GM18499 (cell line): ENCODE measurements at regions not wholly inside any gene's neighbourhood (a gene's known extent, or its start where the extent isn't known, plus 50 kb on each side); places are given as distances from the start of the nearest gene placed in this dataset.

Experiments used
- ATAC-seq: cut with Tn5 transposase; IDR thresholded peaks from one replicate; pipeline ENCODE4 v1.9.1; 2021; ENCODE audit warnings: moderate number of reproducible peaks; ENCODE audit not compliant: insufficient read depth, unreplicated experiment

GRCh38 chr2:188102881-188103280, 188.8 kb upstream of the GULP1 start:
- ATAC-seq = no peak

GRCh38 chr2:188114014-188114413, 177.7 kb upstream of the GULP1 start:
- ATAC-seq = no peak

- ATAC-seq = no peak
Observed at GRCh38 chr2:188117706-188118105, 174.0 kb upstream of the GULP1 start.

- no peak for ATAC-seq
Observed at GRCh38 chr2:188118431-188118830, 173.2 kb upstream of the GULP1 start.

- ATAC-seq = no peak
Observed at GRCh38 chr2:188119112-188119838, 172.4 kb upstream of the GULP1 start.

- no peak for ATAC-seq
Observed at GRCh38 chr2:188122985-188123384, 168.7 kb upstream of the GULP1 start.

- no peak for ATAC-seq
Observed at GRCh38 chr2:188129677-188130076, 162.0 kb upstream of the GULP1 start.

- ATAC-seq = no peak
Observed at GRCh38 chr2:188130317-188130716, 161.4 kb upstream of the GULP1 start.

GRCh38 chr2:188131281-188131680, 160.4 kb upstream of the GULP1 start:
- no peak for ATAC-seq

- ATAC-seq = no peak
Observed at GRCh38 chr2:188132385-188132784, 159.3 kb upstream of the GULP1 start.

- no peak for ATAC-seq
Observed at GRCh38 chr2:188134241-188134640, 157.4 kb upstream of the GULP1 start.

- no peak for ATAC-seq
Observed at GRCh38 chr2:188138313-188138712, 153.4 kb upstream of the GULP1 start.

- no peak for ATAC-seq
Observed at GRCh38 chr2:188142088-188142487, 149.6 kb upstream of the GULP1 start.

GRCh38 chr2:188142636-188143295, 148.9 kb upstream of the GULP1 start:
- no peak for ATAC-seq

- no peak for ATAC-seq
Observed at GRCh38 chr2:188145885-188146284, 145.8 kb upstream of the GULP1 start.

GRCh38 chr2:188146888-188147287, 144.8 kb upstream of the GULP1 start:
- ATAC-seq = no peak

GRCh38 chr2:188151670-188152069, 140.0 kb upstream of the GULP1 start:
- ATAC-seq = no peak

- no peak for ATAC-seq
Observed at GRCh38 chr2:188158337-188159100, 133.2 kb upstream of the GULP1 start.

- no peak for ATAC-seq
Observed at GRCh38 chr2:188159484-188159883, 132.2 kb upstream of the GULP1 start.

- no peak for ATAC-seq
Observed at GRCh38 chr2:188170356-188170755, 121.3 kb upstream of the GULP1 start.

GRCh38 chr2:188176620-188177019, 115.1 kb upstream of the GULP1 start:
- no peak for ATAC-seq
